ENCODE measurements at regions not wholly inside any gene's neighbourhood (a gene's known extent, or its start where the extent isn't known, plus 50 kb on each side); places are given as distances from the start of the nearest gene placed in this dataset.
A peak's percentile ranks its signal among the peaks of the same experiment; 100 is the strongest.
"Not testable (repeated sequence)": the region's sequence is repeated elsewhere in the genome, so short reads cannot be mapped to it uniquely, and the experiment has no call there.

GRCh38 chr3:177906126-177906511, 630.1 kb upstream of the KCNMB2 start:
- ChIA-PET CTCF (interaction anchor here (0.8 to 1.6 kb wide), 3 partner anchors 63 to 855 kb away, joined by 3 read pairs; no protein-coding TSS in a partner anchor), POLR2A (no interaction called here)
- Histone ChIP-seq H3K9me3 (replicated peaks; ENCODE audit: control insufficient read depth, insufficient read depth, low read length) (no peaks in the 10 kb centered on the region), H3K4me3 (replicated peaks in 1 of 3; ENCODE audit: insufficient read depth in 1 of 3, low read depth in 1 of 3, low read length in 3 of 3) (no peak overlapping the region), H3K4me2 (ENCODE audit: insufficient read depth, low read length) (no peak overlapping the region), H3K9ac (replicated peaks; ENCODE audit: extremely low read depth, insufficient read depth, low read length) (no peak overlapping the region), H3K27ac (ENCODE audit: insufficient read depth, low read depth, low read length) (no peak overlapping the region), H3K36me3 (ENCODE audit: control insufficient read depth in 2 of 2, extremely low read depth in 1 of 2, insufficient read depth in 2 of 2, low read length in 2 of 2) (no peaks in the 10 kb centered on the region), H2AFZ (ENCODE audit: low read depth, low read length) (no peak overlapping the region), H3K4me1 (ENCODE audit: control insufficient read depth, extremely low read depth, insufficient read depth, low read length) (no peaks in the 10 kb centered on the region), H4K20me1 (replicated peaks; ENCODE audit: control insufficient read depth, extremely low read depth, insufficient read depth, low read length) (no peaks in the 10 kb centered on the region), H3K27me3 (ENCODE audit: control insufficient read depth in 2 of 2, insufficient read depth in 2 of 2, low read length in 2 of 2) (no peaks in the 10 kb centered on the region), H3K9me1 (replicated peaks; ENCODE audit: control insufficient read depth, extremely low read depth, insufficient read depth, low read length) (no peaks in the 10 kb centered on the region), H3K79me2 (ENCODE audit: control insufficient read depth, insufficient read depth, low read length) (no peaks in the 10 kb centered on the region)
- intact Hi-C loops (cut with micrococcal nuclease), result no loop called here
- TF ChIP-seq MAX (IDR thresholded peaks at IDR 0.05; ENCODE audit: insufficient read depth, insufficient read length) (no peak), FOS (IDR thresholded peaks at IDR 0.05; ENCODE audit: borderline replicate concordance, insufficient read depth, low read length) (no peak), MYC (IDR thresholded peaks at IDR 0.05; ENCODE audit: low read depth, low read length) (no peak), JUN (IDR thresholded peaks at IDR 0.05; ENCODE audit: borderline replicate concordance, insufficient read depth, insufficient read length, low read depth) (no peak), POLR2A (IDR thresholded peaks at IDR 0.05; ENCODE audit: low read depth, low read length) (no peak), POLR2AphosphoS5 (IDR thresholded peaks at IDR 0.05; ENCODE audit: insufficient read depth, low read depth, low read length) (no peak)
- DNase-seq (ENCODE audit: low read depth, low spot score) (peak; percentile 12), FAIRE-seq (no peak)
- no TSS peak for BruUV-seq (replicated peaks)
- dilution Hi-C loops (cut with MboI; ENCODE audit: extremely low pct_ligation_motif_present, low sequenced_read_pairs), result no loop called here

GRCh38 chr3:177906578-177907229, 629.5 kb upstream of the KCNMB2 start:
- Histone ChIP-seq H4K20me1 (replicated peaks; ENCODE audit: control insufficient read depth, extremely low read depth, insufficient read depth, low read length) (no peaks in the 10 kb centered on the region), H3K79me2 (ENCODE audit: control insufficient read depth, insufficient read depth, low read length) (no peaks in the 10 kb centered on the region), H3K27me3 (ENCODE audit: control insufficient read depth in 2 of 2, insufficient read depth in 2 of 2, low read length in 2 of 2) (no peaks in the 10 kb centered on the region), H3K4me2 (ENCODE audit: insufficient read depth, low read length) (no peak overlapping the region), H3K4me3 (replicated peaks in 1 of 3; ENCODE audit: insufficient read depth in 1 of 3, low read depth in 1 of 3, low read length in 3 of 3) (no peak overlapping the region), H3K36me3 (ENCODE audit: control insufficient read depth in 2 of 2, extremely low read depth in 1 of 2, insufficient read depth in 2 of 2, low read length in 2 of 2) (no peaks in the 10 kb centered on the region), H3K27ac (ENCODE audit: insufficient read depth, low read depth, low read length) (no peak overlapping the region), H3K9me1 (replicated peaks; ENCODE audit: control insufficient read depth, extremely low read depth, insufficient read depth, low read length) (no peaks in the 10 kb centered on the region), H3K4me1 (ENCODE audit: control insufficient read depth, extremely low read depth, insufficient read depth, low read length) (no peaks in the 10 kb centered on the region), H3K9ac (replicated peaks; ENCODE audit: extremely low read depth, insufficient read depth, low read length) (no peak overlapping the region), H2AFZ (ENCODE audit: low read depth, low read length) (no peak overlapping the region), H3K9me3 (replicated peaks; ENCODE audit: control insufficient read depth, insufficient read depth, low read length) (no peaks in the 10 kb centered on the region)
- ChIA-PET POLR2A (no interaction called here), CTCF (interaction anchor here (1.6 kb wide), 1 partner anchor 856 kb away, joined by 3 read pairs; no protein-coding TSS in a partner anchor)
- dilution Hi-C loops (cut with MboI; ENCODE audit: extremely low pct_ligation_motif_present, low sequenced_read_pairs), result no loop called here
- TF ChIP-seq MYC (IDR thresholded peaks at IDR 0.05; ENCODE audit: low read depth, low read length), result no peak
- no peak for TF ChIP-seq MAX (IDR thresholded peaks at IDR 0.05; ENCODE audit: insufficient read depth, insufficient read length)
- no peak for TF ChIP-seq FOS (IDR thresholded peaks at IDR 0.05; ENCODE audit: borderline replicate concordance, insufficient read depth, low read length)
- no peak for TF ChIP-seq POLR2A (IDR thresholded peaks at IDR 0.05; ENCODE audit: low read depth, low read length)
- no peak for TF ChIP-seq POLR2AphosphoS5 (IDR thresholded peaks at IDR 0.05; ENCODE audit: insufficient read depth, low read depth, low read length)
- no peak for DNase-seq (ENCODE audit: low read depth, low spot score)
- BruUV-seq (replicated peaks), result no TSS peak
- intact Hi-C loops (cut with micrococcal nuclease), result no loop called here
- FAIRE-seq, result no peak

GRCh38 chr3:177909530-177909929, 626.7 kb upstream of the KCNMB2 start:
- H3K9me3 ChIP-seq (replicated peaks; ENCODE audit: control insufficient read depth, insufficient read depth, low read length); H2AFZ ChIP-seq (ENCODE audit: low read depth, low read length); POLR2A ChIA-PET; H3K79me2 ChIP-seq (ENCODE audit: control insufficient read depth, insufficient read depth, low read length); H3K9ac ChIP-seq (replicated peaks; ENCODE audit: extremely low read depth, insufficient read depth, low read length); intact Hi-C loops (cut with micrococcal nuclease); H3K4me1 ChIP-seq (ENCODE audit: control insufficient read depth, extremely low read depth, insufficient read depth, low read length); CTCF ChIA-PET; H4K20me1 ChIP-seq (replicated peaks; ENCODE audit: control insufficient read depth, extremely low read depth, insufficient read depth, low read length); H3K27ac ChIP-seq (ENCODE audit: insufficient read depth, low read depth, low read length); H3K27me3 ChIP-seq (ENCODE audit: control insufficient read depth in 2 of 2, insufficient read depth in 2 of 2, low read length in 2 of 2); BruUV-seq (replicated peaks); H3K36me3 ChIP-seq (ENCODE audit: control insufficient read depth in 2 of 2, extremely low read depth in 1 of 2, insufficient read depth in 2 of 2, low read length in 2 of 2); H3K9me1 ChIP-seq (replicated peaks; ENCODE audit: control insufficient read depth, extremely low read depth, insufficient read depth, low read length); H3K4me3 ChIP-seq (replicated peaks in 1 of 3; ENCODE audit: insufficient read depth in 1 of 3, low read depth in 1 of 3, low read length in 3 of 3); DNase-seq (ENCODE audit: low read depth, low spot score); H3K4me2 ChIP-seq (ENCODE audit: insufficient read depth, low read length); FAIRE-seq; dilution Hi-C loops (cut with MboI; ENCODE audit: extremely low pct_ligation_motif_present, low sequenced_read_pairs): not testable (repeated sequence)
